ENCODE measurements at regions not wholly inside any gene's neighbourhood (a gene's known extent, or its start where the extent isn't known, plus 50 kb on each side); places are given as distances from the start of the nearest gene placed in this dataset.

GRCh38 chr20:55252521-55252920 lies 752.8 kb downstream of the CBLN4 start:
- Mint-ChIP-seq H3K27ac (no peak overlapping the region), H3K4me1 (no peaks in the 10 kb centered on the region), H3K4me3 (no peak overlapping the region), H3K9me3 (peaks cover 99% of the 10 kb centered on the region), H3K36me3 (ENCODE audit: low read depth) (peaks cover 32% of the 10 kb centered on the region; the same call in 2 of the 3 replicates), H3K27me3 (ENCODE audit: insufficient read depth, low read depth, poor library complexity) (peaks cover 1% of the 10 kb centered on the region)
- no peak for ATAC-seq
- TF ChIP-seq ZNF331 (CRISPR knock-in tag; IDR thresholded peaks at IDR 0.05; ENCODE audit: low read depth) (no peak), REST (IDR thresholded peaks at IDR 0.05; ENCODE audit: unreplicated experiment) (no peak), POLR2AphosphoS5 (IDR thresholded peaks at IDR 0.05; ENCODE audit: low read depth) (no peak), STAT1 (IDR thresholded peaks at IDR 0.05; ENCODE audit: unreplicated experiment) (no peak), ZNF462 (CRISPR knock-in tag; IDR thresholded peaks at IDR 0.05) (no peak), NANOG (IDR thresholded peaks at IDR 0.05; ENCODE audit: borderline replicate concordance) (no peak), ZNF114 (CRISPR knock-in tag; IDR thresholded peaks at IDR 0.05) (no peak), JUNB (IDR thresholded peaks at IDR 0.05; ENCODE audit: unreplicated experiment) (no peak), ETS1 (IDR thresholded peaks at IDR 0.05) (no peak), CREB1 (CRISPR knock-in tag; IDR thresholded peaks at IDR 0.05; ENCODE audit: low read depth) (no peak), EZH2 (IDR thresholded peaks at IDR 0.05; ENCODE audit: low read depth, unreplicated experiment) (no peak), EZH2phosphoT487 (IDR thresholded peaks at IDR 0.05; ENCODE audit: unreplicated experiment) (no peak)
- Histone ChIP-seq H3K27me3 (ENCODE audit: insufficient read depth) (no peaks in the 10 kb centered on the region), H3K9me2 (ENCODE audit: insufficient read depth) (no peaks in the 10 kb centered on the region), H3K4me2 (no peak overlapping the region), H3F3A (replicated peaks; ENCODE audit: low read depth) (no peaks in the 10 kb centered on the region), H2AFZ (no peak overlapping the region), H3K4me1 (ENCODE audit: insufficient read depth) (no peaks in the 10 kb centered on the region), H4K20me1 (replicated peaks; ENCODE audit: insufficient read depth) (no peaks in the 10 kb centered on the region), H3K27ac (ENCODE audit: low read depth) (no peak overlapping the region), H3K4me3 (no peak overlapping the region), H3K36me3 (ENCODE audit: insufficient read depth) (peaks cover 5% of the 10 kb centered on the region; the same call in 1 of the 2 replicates), H3K79me2 (replicated peaks; ENCODE audit: insufficient read depth) (no peaks in the 10 kb centered on the region)
- no peak for DNase-seq (ENCODE audit: low spot score)

Data from GM23338 (cell line).